ENCODE measurements at regions not wholly inside any gene's neighbourhood (a gene's known extent, or its start where the extent isn't known, plus 50 kb on each side); places are given as distances from the start of the nearest gene placed in this dataset.

GRCh38 chr6:105882828-105883227 is 203.3 kb upstream of the PRDM1 start:
- POLR2A ChIA-PET: no interaction called here
- no peak overlapping the region for H3K27ac ChIP-seq (ENCODE audit: extremely low read depth, low read depth, low read length)
- no peak for TF ChIP-seq ZBTB8A (tag by site-specific recombination; IDR thresholded peaks at IDR 0.05)
- no peak for TF ChIP-seq ZBTB21 (tag by site-specific recombination; IDR thresholded peaks at IDR 0.05)
- TF ChIP-seq ZNF629 (tag by site-specific recombination; IDR thresholded peaks at IDR 0.05): no peak
- no peak for TF ChIP-seq ZSCAN23 (tag by site-specific recombination; IDR thresholded peaks at IDR 0.05)
- no peak for TF ChIP-seq ZNF658 (tag by site-specific recombination; IDR thresholded peaks at IDR 0.05)
- TF ChIP-seq ZNF571 (tag by site-specific recombination; IDR thresholded peaks at IDR 0.05): no peak
- no peak for TF ChIP-seq HOXC10 (CRISPR knock-in tag; IDR thresholded peaks at IDR 0.05)
- no peak for TF ChIP-seq ZNF514 (tag by site-specific recombination; IDR thresholded peaks at IDR 0.05)
- CTCF ChIA-PET: interaction anchor here (0.6 to 1.8 kb wide), 3 partner anchors 10 to 353 kb away, joined by 3 to 7 read pairs (median 6); no protein-coding TSS in a partner anchor
- no peaks in the 10 kb centered on the region for H3K9me3 ChIP-seq (ENCODE audit: control insufficient read depth, insufficient read depth, low read depth, low read length)
- H3K36me3 ChIP-seq (ENCODE audit: control insufficient read depth in 2 of 2, insufficient read depth in 1 of 2, low read length in 2 of 2): no peaks in the 10 kb centered on the region
- no peaks in the 10 kb centered on the region for H3K4me1 ChIP-seq (ENCODE audit: control insufficient read depth, insufficient read depth, low read length)
- H3K4me3 ChIP-seq (ENCODE audit: low read depth, low read length): no peak overlapping the region

- ChIA-PET CTCF (interaction anchor here (1.6 to 1.8 kb wide), 2 partner anchors 11 to 47 kb away, joined by 6 to 7 read pairs; no protein-coding TSS in a partner anchor), POLR2A (no interaction called here)
- TF ChIP-seq ZNF664 (tag by site-specific recombination; IDR thresholded peaks at IDR 0.05): no peak
- TF ChIP-seq EGR2 (tag by site-specific recombination; IDR thresholded peaks at IDR 0.05; ENCODE audit: low read depth): no peak
- no peak for TF ChIP-seq ZBTB48 (tag by site-specific recombination; IDR thresholded peaks at IDR 0.05)
- TF ChIP-seq ZNF544 (tag by site-specific recombination; IDR thresholded peaks at IDR 0.05): no peak
- TF ChIP-seq ZNF211 (tag by site-specific recombination; IDR thresholded peaks at IDR 0.05; ENCODE audit: low read depth): no peak
- TF ChIP-seq PRDM10 (tag by site-specific recombination; IDR thresholded peaks at IDR 0.05): no peak
- no peak for TF ChIP-seq ZNF350 (tag by site-specific recombination; IDR thresholded peaks at IDR 0.05)
- TF ChIP-seq ZBTB1 (tag by site-specific recombination; IDR thresholded peaks at IDR 0.05): no peak
- no peak for TF ChIP-seq ZBTB17 (tag by site-specific recombination; IDR thresholded peaks at IDR 0.05)
- no peak for TF ChIP-seq ZNF645 (tag by site-specific recombination; IDR thresholded peaks at IDR 0.05)
- TF ChIP-seq SCRT1 (tag by site-specific recombination; IDR thresholded peaks at IDR 0.05; ENCODE audit: borderline replicate concordance): no peak
- TF ChIP-seq ZNF76 (tag by site-specific recombination; IDR thresholded peaks at IDR 0.05; ENCODE audit: borderline replicate concordance, low read depth): no peak
- no peak for TF ChIP-seq OSR2 (tag by site-specific recombination; IDR thresholded peaks at IDR 0.05)
- no peak for TF ChIP-seq ZNF274 (IDR thresholded peaks at IDR 0.05; ENCODE audit: low read length)
- no peak for TF ChIP-seq ZNF274 (tag by site-specific recombination; IDR thresholded peaks at IDR 0.05; ENCODE audit: borderline replicate concordance)
- TF ChIP-seq ZNF155 (tag by site-specific recombination; IDR thresholded peaks at IDR 0.05): no peak
- no peak for TF ChIP-seq REPIN1 (tag by site-specific recombination; IDR thresholded peaks at IDR 0.05; ENCODE audit: low read depth)
- Histone ChIP-seq H3K9me3 (ENCODE audit: control insufficient read depth, insufficient read depth, low read depth, low read length) (no peaks in the 10 kb centered on the region), H3K4me3 (ENCODE audit: low read depth, low read length) (no peak overlapping the region), H3K4me1 (ENCODE audit: control insufficient read depth, insufficient read depth, low read length) (no peaks in the 10 kb centered on the region), H3K36me3 (ENCODE audit: control insufficient read depth in 2 of 2, insufficient read depth in 1 of 2, low read length in 2 of 2) (no peaks in the 10 kb centered on the region), H3K27ac (ENCODE audit: extremely low read depth, low read depth, low read length) (no peak overlapping the region)
These were observed 203.9 kb upstream of the PRDM1 start for GRCh38 chr6:105882121-105882803.
